ENCODE measurements at regions not wholly inside any gene's neighbourhood (a gene's known extent, or its start where the extent isn't known, plus 50 kb on each side); places are given as distances from the start of the nearest gene placed in this dataset.

- TF ChIP-seq CEBPB (IDR thresholded peaks at IDR 0.05) (no peak), NFIC (IDR thresholded peaks at IDR 0.05) (no peak), YY1 (IDR thresholded peaks at IDR 0.05; ENCODE audit: low read depth) (no peak), RAD21 (IDR thresholded peaks at IDR 0.05; ENCODE audit: low read depth) (no peak), MAX (IDR thresholded peaks at IDR 0.05) (no peak)
These were observed 128.1 kb upstream of the ANK3 start for GRCh38 chr10:60517805-60518204.
